ENCODE measurements at regions not wholly inside any gene's neighbourhood (a gene's known extent, or its start where the extent isn't known, plus 50 kb on each side); places are given as distances from the start of the nearest gene placed in this dataset.

- Histone ChIP-seq H3K9me3 (ENCODE audit: low read length) (no peaks in the 10 kb centered on the region), H3K9me2 (ENCODE audit: low read depth, low read length) (no peaks in the 10 kb centered on the region), H2AFZ (ENCODE audit: low read length) (no peak overlapping the region), H3K36me3 (ENCODE audit: insufficient read depth, low read length) (no peaks in the 10 kb centered on the region), H3K27me3 (ENCODE audit: insufficient read depth, low read length) (no peaks in the 10 kb centered on the region), H3K4me3 (ENCODE audit: low read depth, low read length, poor library complexity, severe bottlenecking) (no peak overlapping the region), H3K4me1 (ENCODE audit: insufficient read depth, low read length, severe bottlenecking) (no peaks in the 10 kb centered on the region), H3K27ac (ENCODE audit: low read depth, low read length, poor library complexity, severe bottlenecking) (no peak overlapping the region), H3K79me2 (ENCODE audit: insufficient read depth, low read length) (no peaks in the 10 kb centered on the region), H4K20me1 (ENCODE audit: insufficient read depth, low read length) (no peaks in the 10 kb centered on the region), H3K9ac (ENCODE audit: low read length) (no peak overlapping the region), H3K4me2 (ENCODE audit: low read length) (no peak overlapping the region), H3F3A (ENCODE audit: insufficient read depth, low read length) (no peaks in the 10 kb centered on the region)
- TF ChIP-seq EZH2 (IDR thresholded peaks at IDR 0.05; ENCODE audit: borderline replicate concordance, low read length) (no peak), CTCF (IDR thresholded peaks at IDR 0.05; ENCODE audit: low read length) (no peak)
These were observed 519.2 kb upstream of the REG3G start for GRCh38 chr2:78506301-78506700.

- no peak overlapping the region for H3K27ac ChIP-seq (ENCODE audit: low read depth, low read length, poor library complexity, severe bottlenecking)
- no peaks in the 10 kb centered on the region for H4K20me1 ChIP-seq (ENCODE audit: insufficient read depth, low read length)
- TF ChIP-seq CTCF (IDR thresholded peaks at IDR 0.05; ENCODE audit: low read length) = no peak
- TF ChIP-seq EZH2 (IDR thresholded peaks at IDR 0.05; ENCODE audit: borderline replicate concordance, low read length) = no peak
- H3K79me2 ChIP-seq (ENCODE audit: insufficient read depth, low read length) = no peaks in the 10 kb centered on the region
- no peak overlapping the region for H3K9ac ChIP-seq (ENCODE audit: low read length)
- no peaks in the 10 kb centered on the region for H3K36me3 ChIP-seq (ENCODE audit: insufficient read depth, low read length)
- H3K9me2 ChIP-seq (ENCODE audit: low read depth, low read length) = no peaks in the 10 kb centered on the region
- no peaks in the 10 kb centered on the region for H3K9me3 ChIP-seq (ENCODE audit: low read length)
- no peak overlapping the region for H3K4me3 ChIP-seq (ENCODE audit: low read depth, low read length, poor library complexity, severe bottlenecking)
- H3K4me2 ChIP-seq (ENCODE audit: low read length) = no peak overlapping the region
- H2AFZ ChIP-seq (ENCODE audit: low read length) = no peak overlapping the region
- no peaks in the 10 kb centered on the region for H3F3A ChIP-seq (ENCODE audit: insufficient read depth, low read length)
- no peaks in the 10 kb centered on the region for H3K27me3 ChIP-seq (ENCODE audit: insufficient read depth, low read length)
- H3K4me1 ChIP-seq (ENCODE audit: insufficient read depth, low read length, severe bottlenecking) = no peaks in the 10 kb centered on the region
These were observed 503.6 kb upstream of the REG3G start for GRCh38 chr2:78521938-78522337.

GRCh38 chr2:78532762-78533379 is 492.6 kb upstream of the REG3G start:
- no peak overlapping the region for H3K4me2 ChIP-seq (ENCODE audit: low read length)
- H4K20me1 ChIP-seq (ENCODE audit: insufficient read depth, low read length) = no peaks in the 10 kb centered on the region
- no peaks in the 10 kb centered on the region for H3K4me1 ChIP-seq (ENCODE audit: insufficient read depth, low read length, severe bottlenecking)
- no peak overlapping the region for H2AFZ ChIP-seq (ENCODE audit: low read length)
- TF ChIP-seq CTCF (IDR thresholded peaks at IDR 0.05; ENCODE audit: low read length) (no peak), EZH2 (IDR thresholded peaks at IDR 0.05; ENCODE audit: borderline replicate concordance, low read length) (no peak)
- H3K9ac ChIP-seq (ENCODE audit: low read length) = no peak overlapping the region
- H3K79me2 ChIP-seq (ENCODE audit: insufficient read depth, low read length) = no peaks in the 10 kb centered on the region
- H3K27me3 ChIP-seq (ENCODE audit: insufficient read depth, low read length) = no peaks in the 10 kb centered on the region
- H3K9me2 ChIP-seq (ENCODE audit: low read depth, low read length) = no peaks in the 10 kb centered on the region
- no peaks in the 10 kb centered on the region for H3F3A ChIP-seq (ENCODE audit: insufficient read depth, low read length)
- H3K27ac ChIP-seq (ENCODE audit: low read depth, low read length, poor library complexity, severe bottlenecking) = no peak overlapping the region
- no peaks in the 10 kb centered on the region for H3K9me3 ChIP-seq (ENCODE audit: low read length)
- H3K4me3 ChIP-seq (ENCODE audit: low read depth, low read length, poor library complexity, severe bottlenecking) = no peak overlapping the region
- no peaks in the 10 kb centered on the region for H3K36me3 ChIP-seq (ENCODE audit: insufficient read depth, low read length)

Data from OCI-LY1 (cell line).